ENCODE measurements at regions not wholly inside any gene's neighbourhood (a gene's known extent, or its start where the extent isn't known, plus 50 kb on each side); places are given as distances from the start of the nearest gene placed in this dataset.
"Not testable (repeated sequence)": the region's sequence is repeated elsewhere in the genome, so short reads cannot be mapped to it uniquely, and the experiment has no call there.

- no peak for DNase-seq
These were observed 234.5 kb downstream of the PCSK1 start for GRCh38 chr5:96198356-96199058.

DNA sequence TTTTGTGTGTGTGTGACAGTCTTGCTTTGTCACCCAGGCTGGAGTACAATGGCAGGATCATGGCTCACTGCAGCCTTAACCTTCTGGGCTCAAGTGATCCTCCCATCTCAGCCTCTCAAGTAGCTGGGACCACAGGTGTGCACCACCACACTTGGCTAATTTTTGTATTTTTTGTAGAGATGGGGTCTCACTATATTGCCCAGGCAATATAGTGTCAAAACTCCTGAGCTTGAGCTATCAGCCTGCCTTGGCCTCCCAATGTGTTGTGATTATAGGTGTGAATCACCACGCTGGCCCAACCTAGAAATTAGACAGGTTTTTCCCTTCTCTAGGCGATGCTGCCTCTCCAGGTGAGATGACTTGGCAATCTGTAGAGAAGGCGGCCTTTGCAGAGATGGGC, 235.3 kb downstream of the PCSK1 start:
- DNase-seq = not testable (repeated sequence)

DNA sequence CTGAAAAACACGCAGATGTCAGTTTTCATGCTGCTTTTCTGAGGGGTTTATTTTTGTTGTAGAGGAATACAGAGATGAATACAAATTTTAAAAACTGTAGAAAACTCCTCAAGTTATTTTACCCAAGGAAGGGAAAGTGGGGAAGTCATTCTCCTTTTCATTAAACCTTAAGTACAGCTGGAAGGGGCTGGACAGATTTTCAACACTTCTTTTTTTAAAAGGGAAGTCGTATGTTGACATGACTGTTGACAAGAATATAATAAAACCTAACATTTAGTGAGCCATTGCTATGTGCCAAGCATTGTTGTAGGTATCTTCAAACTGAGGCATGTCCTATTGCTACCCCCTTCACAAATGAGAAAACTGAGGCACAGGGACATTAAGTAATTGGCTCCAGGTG, 235.7 kb upstream of the ELL2 start:
- DNase-seq = no peak

- no peak for DNase-seq
These were observed 235.2 kb upstream of the ELL2 start for GRCh38 chr5:96196890-96197289.

- DNase-seq = no peak
These were observed 234.8 kb upstream of the ELL2 start for GRCh38 chr5:96196407-96196806.

DNA sequence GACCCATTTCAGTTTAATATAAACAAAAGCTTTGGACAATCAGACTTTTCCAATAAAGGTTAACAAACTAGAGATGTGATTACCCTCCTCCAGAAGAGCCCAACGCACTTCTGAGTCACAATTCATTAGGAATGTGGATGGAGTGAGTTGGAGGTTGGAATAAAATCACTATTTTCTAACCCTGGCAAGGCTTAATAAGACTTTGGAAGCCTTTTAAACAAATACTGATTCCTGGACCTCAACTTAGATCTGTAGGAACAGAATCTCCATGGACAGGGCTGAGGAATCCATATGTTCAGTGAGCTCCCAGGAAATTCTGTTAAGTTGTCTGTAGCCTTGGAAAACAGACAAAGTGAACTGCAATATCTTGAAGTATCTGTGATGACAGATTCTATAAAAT, 233.5 kb upstream of the ELL2 start:
- DNase-seq = no peak

- DNase-seq = no peak
These were observed 232.9 kb upstream of the ELL2 start for GRCh38 chr5:96194593-96194992.

- no peak for DNase-seq
These were observed 232.3 kb upstream of the ELL2 start for GRCh38 chr5:96193946-96194345.

GRCh38 chr5:96189987-96190386, 228.3 kb upstream of the ELL2 start:
- no peak for DNase-seq

- DNase-seq = no peak
These were observed 227.6 kb upstream of the ELL2 start for GRCh38 chr5:96189028-96189826.

DNA sequence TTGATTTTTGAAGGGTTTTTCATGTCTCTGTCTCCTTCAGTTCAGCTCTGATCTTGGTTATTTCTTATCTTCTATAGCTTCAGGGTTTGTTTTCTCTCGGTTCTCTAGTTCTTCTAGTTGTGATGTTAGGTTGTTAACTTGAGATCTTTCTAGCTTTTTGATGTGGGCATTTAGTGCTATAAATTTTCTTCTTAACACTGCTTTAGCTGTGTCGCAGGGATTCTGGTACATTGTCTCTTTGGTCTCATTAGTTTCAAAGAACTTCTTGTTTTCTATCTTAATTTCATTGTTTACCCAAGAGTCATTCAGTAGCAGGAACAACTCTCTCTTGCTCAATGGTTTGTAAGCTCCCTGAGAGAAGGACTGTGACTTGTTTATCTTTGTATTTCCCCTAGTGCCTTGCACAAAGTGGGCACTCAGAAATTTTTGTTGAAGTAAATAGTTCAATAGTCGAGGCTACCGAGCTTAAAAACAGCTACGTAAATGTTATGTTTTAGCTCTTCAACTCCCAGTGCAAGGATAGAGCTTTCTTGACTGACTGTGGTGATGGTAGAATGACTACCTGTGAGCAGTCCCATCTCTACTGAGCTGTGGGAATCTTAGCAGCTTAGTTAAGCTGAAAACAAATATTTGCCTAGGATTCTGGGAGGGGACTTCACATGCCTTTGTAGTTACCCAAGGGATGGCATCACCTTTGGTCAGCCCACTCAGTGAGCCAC, 225.8 kb upstream of the ELL2 start:
- no peak for DNase-seq

DNA sequence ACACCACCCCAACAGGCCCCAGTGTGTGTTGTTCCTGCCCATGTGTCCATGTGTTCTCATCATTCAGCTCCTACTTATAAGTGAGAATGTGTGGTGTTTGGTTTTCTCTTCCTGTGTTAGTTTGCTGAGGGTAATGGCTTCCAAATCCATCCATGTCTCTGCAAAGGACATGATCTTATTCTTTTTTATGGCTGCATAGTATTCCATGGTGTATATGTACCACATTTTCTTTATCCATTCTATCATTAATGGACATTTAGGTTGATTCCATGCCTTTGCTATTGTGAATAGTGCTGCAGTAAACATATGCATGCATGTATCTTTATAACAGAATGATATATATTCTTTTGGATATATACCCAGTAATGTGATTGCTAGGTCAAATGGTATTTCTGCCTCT, 222.9 kb upstream of the ELL2 start:
- DNase-seq = not testable (repeated sequence)

DNA sequence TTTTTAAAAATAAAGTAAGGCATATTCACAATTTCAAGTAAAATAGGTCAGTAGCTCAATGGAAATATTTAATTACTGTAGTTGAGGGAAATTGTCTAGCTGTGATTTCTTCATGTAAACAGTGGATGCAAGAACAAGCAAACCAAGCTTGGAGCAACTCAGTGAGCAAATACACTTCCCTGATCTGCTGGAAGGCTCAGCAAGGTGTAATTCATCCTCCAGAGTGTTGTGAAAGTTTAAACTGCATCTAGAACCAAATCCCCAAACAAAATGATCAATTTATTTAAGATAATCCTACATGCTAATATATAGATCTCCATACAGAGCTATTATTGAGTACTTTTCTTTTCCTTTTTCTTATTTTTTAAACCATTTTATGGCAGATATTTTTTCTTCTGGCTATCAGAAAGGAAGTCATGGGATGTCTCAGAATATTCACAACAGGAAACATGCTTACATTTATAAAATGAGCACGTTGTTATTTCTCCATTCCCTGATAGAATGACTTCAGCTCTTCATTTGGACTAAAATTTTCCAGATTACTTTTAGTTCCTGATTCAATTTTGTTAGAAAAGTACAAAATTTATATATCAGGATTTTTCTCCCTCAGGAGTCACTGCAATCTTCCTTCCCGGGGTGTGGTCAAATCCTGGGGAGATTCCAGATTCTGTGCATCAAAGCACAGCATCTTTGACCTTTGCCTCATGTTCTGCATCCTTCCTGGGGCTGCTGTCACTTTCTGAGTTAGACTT, 219.2 kb upstream of the ELL2 start:
- DNase-seq = no peak

DNA sequence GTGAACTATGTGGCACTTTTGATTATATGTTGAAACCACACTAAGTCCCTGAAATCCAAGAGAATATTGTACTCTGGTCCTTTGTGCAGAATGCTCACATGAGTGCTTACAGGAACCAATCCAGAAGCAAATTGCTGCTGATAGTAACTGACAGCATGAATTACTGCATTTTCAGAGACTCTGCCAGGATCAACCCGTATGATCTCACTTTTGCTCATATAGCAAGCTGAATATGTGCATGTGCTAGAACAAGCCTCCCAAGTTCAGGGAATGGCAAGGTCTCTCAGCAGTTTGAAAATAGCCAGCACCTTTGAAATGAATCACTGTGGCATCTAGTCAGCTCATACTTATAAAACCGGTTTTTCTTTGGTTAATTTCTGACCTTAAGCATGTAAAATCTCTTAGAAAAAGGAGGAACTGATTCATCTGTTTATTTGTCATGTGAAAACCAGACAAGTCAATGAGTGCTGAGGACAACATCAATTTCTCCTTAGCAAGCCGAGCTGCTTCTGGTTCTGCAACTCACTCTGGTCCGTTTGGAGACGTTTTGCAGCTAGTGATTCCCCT, 215.7 kb upstream of the ELL2 start:
- no peak for DNase-seq

DNA sequence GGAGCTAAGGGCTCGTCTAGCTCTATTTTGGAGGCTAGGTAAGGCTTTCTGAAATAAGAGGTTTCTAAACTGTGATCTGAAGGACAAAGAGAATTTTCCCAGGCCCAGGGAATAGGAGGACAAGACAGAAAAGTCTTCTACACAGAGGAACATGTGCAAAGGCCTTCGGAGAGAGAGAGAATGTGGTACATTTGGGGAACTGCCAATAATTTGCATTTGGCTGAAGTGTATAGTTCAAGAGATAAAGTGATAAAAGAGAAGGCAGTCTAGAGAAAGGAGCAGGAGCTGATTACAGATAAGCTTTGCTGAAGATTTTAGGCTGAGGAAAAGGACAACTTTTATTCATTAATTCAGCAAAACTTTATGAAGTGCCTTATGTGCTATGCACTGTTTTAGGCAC, 214.4 kb upstream of the ELL2 start:
- no peak for DNase-seq

- DNase-seq = no peak
These were observed 213.4 kb upstream of the ELL2 start for GRCh38 chr5:96175090-96175489.

DNA sequence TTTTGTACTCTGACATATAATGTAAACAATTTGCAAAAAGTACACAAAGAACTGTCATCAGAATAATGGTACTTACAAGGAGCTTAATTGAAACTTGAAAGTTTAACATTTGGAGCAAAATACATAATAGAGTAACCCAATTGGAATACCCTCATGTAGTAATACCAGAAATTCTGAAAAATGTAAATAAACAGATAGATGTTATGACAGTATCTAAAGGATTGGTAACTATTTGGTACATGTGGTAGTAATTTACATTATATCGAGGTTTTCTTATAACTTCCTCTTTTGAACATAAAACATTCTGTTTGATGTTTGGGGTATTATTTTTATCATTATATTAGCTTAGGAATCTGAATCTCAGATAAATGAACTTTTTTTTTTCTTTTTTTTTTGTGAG, 211.7 kb upstream of the ELL2 start:
- DNase-seq = no peak

- no peak for DNase-seq
These were observed 210.8 kb upstream of the ELL2 start for GRCh38 chr5:96172436-96172835.

- not testable (repeated sequence) for DNase-seq
These were observed 210.3 kb upstream of the ELL2 start for GRCh38 chr5:96171973-96172372.

DNA sequence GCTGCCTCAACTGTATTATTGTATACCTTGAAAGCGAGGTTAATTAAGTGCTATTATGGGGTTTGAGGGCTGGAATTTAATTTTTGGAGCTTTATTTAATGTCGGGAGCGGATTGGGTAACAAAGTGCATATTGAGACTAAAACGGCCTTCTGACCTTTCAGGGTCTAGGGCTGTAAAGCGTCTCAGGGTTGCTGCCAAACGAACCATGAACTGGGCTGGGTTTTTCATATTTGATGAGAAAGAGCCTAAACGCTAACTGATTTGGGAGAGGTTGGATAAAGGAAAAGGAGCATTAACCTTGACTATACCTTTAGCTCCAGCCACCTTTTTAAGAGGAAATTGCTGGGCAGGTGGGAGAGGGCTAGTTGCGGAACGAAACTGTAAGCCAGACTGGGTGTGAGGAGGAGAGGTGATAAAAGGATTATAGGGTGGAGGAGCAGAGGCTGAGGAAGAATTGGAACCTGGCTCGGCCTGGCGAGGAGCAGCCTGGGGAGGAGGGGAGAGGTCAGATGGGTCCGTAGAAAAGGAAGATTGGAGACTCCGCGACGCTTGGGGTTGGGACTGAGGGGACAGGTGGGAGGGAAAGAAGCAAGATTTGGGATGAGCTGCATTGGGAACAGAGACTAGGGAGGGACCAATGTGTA, 209.0 kb upstream of the ELL2 start:
- not testable (repeated sequence) for DNase-seq

- DNase-seq = not testable (repeated sequence)
These were observed 207.2 kb upstream of the ELL2 start for GRCh38 chr5:96168833-96169232.

- DNase-seq = no peak
These were observed 197.4 kb upstream of the ELL2 start for GRCh38 chr5:96159043-96159442.

Data from stimulated activated naive CD4-positive, alpha-beta T cell (primary cell).